SU-DHL-6 (cell line): ENCODE measurements at regions not wholly inside any gene's neighbourhood (a gene's known extent, or its start where the extent isn't known, plus 50 kb on each side); places are given as distances from the start of the nearest gene placed in this dataset.

Source experiments
- CTCF ChIP-seq: fragments of 200-600 bp; sonication (generic); IDR thresholded peaks from one replicate; pipeline ENCODE4 v1.5.1; 2017; ENCODE audit warnings: antibody characterized with exemption, mild to moderate bottlenecking, low read length, moderate library complexity; ENCODE audit not compliant: insufficient read depth, poor library complexity, severe bottlenecking
- EZH2phosphoT487 ChIP-seq: fragments of 200-600 bp; sonication (generic), shearing (Covaris generic); conservative IDR thresholded peaks from 2 replicates; pipeline ENCODE4 v1.6.1; 2018; ENCODE audit warnings: mild to moderate bottlenecking, antibody characterized with exemption, low read length, moderate library complexity, mixed read lengths

GRCh38 chr14:43476822-43477221, 1030.3 kb downstream of the FSCB start:
- TF ChIP-seq CTCF (no peak), EZH2phosphoT487 (no peak)
